HepG2 (cell line): ENCODE measurements at regions not wholly inside any gene's neighbourhood (a gene's known extent, or its start where the extent isn't known, plus 50 kb on each side); places are given as distances from the start of the nearest gene placed in this dataset.

ENCODE experiments used
- ATAC-seq: fragments of 200-7000 bp; cut with Tn5 transposase; 3 replicates; pipeline ENCODE4 v1.9.1; 2020; ENCODE audit warnings: mild to moderate bottlenecking, moderate library complexity
- BruUV-seq: library from RNA; stranded (reverse); fragments of 400-500 nt; replicated peaks from 2 replicates; lab custom pipeline; 2021; lab: Mats Ljungman, UMichigan
- CTCF ChIA-PET: fragments of 300-600 bp; formaldehyde crosslinking; extraction: SDS; loops from one replicate; lab custom pipeline; 2021; ENCODE audit warnings: low total read pairs, inconsistent platforms, low intra/inter-chr PET ratio; lab: Yijun Ruan, JAX
- POLR2A ChIA-PET: fragments of 350-600 bp; sonication (Branson Sonifier 250); formaldehyde crosslinking; loops from one replicate; lab custom pipeline; 2020; ENCODE audit warnings: antibody characterized with exemption, inconsistent platforms; lab: Yijun Ruan, JAX
- DNase-seq: peaks from one replicate; pipeline ENCODE4 v3.0.0-alpha.2; 2015; ENCODE audit warnings: low spot score
- FAIRE-seq: peaks from 3 replicates; lab custom pipeline; 2011; peaks lifted over from hg19 to GRCh38; lab: Jason Lieb, UNC
- H2AFZ ChIP-seq: one replicate; pipeline ENCODE4 v1.6.1; 2011; ENCODE audit warnings: low read length, inconsistent platforms
- H3K27ac ChIP-seq: fragments of 300-600 bp; 3 replicates; pipeline ENCODE4 v1.8.0; 2011; ENCODE audit warnings: mixed run types, mild to moderate bottlenecking, mixed read lengths, low read length, inconsistent platforms; ENCODE audit not compliant: insufficient read depth; ENCODE audit errors: extremely low read length
- H3K27me3 ChIP-seq, 2 experiments: fragments of 200-600 bp in 1 of 2; 2 replicates in 1 of 2; 3 replicates in 1 of 2; pipeline versions ENCODE4 v1.6.0 to v1.8.0; 2011; ENCODE audit warnings: low read length in 2 of 2, mild to moderate bottlenecking in 2 of 2, moderate library complexity in 2 of 2, inconsistent platforms in 1 of 2; ENCODE audit not compliant: insufficient read depth in 2 of 2, control insufficient read depth in 1 of 2
- H3K36me3 ChIP-seq, 2 experiments: fragments of 200-600 bp in 1 of 2; replicated peaks in 1 of 2; 2 replicates in 1 of 2; 3 replicates in 1 of 2; pipeline versions ENCODE4 v1.5.1 to v1.8.0; 2011; ENCODE audit warnings: low read length in 2 of 2, inconsistent platforms in 1 of 2; ENCODE audit not compliant: insufficient read depth in 2 of 2, control insufficient read depth in 1 of 2
- H3K4me1 ChIP-seq: 2 replicates; pipeline ENCODE4 v1.5.1; 2012; ENCODE audit warnings: low read length, inconsistent platforms; ENCODE audit not compliant: insufficient read depth
- H3K4me2 ChIP-seq: 2 replicates; pipeline ENCODE4 v1.6.0; 2011; ENCODE audit warnings: low read depth, low read length, inconsistent platforms
- H3K4me3 ChIP-seq, 3 experiments: fragments of 200-600 bp in 1 of 3; sonication (generic), shearing (Covaris generic) in 1 of 3; replicated peaks in 1 of 3; 2 replicates each; pipeline ENCODE4 v1.5.1; 2011 to 2016; ENCODE audit warnings: low read length in 3 of 3, inconsistent platforms in 2 of 3, low read depth in 2 of 3, mild to moderate bottlenecking in 2 of 3, control low read depth in 1 of 3, mixed read lengths in 1 of 3; ENCODE audit not compliant: insufficient read depth in 1 of 3
- H3K79me2 ChIP-seq: one replicate; pipeline ENCODE4 v1.6.1; 2011; ENCODE audit warnings: low read length, inconsistent platforms; ENCODE audit not compliant: insufficient read depth
- H3K9ac ChIP-seq: 2 replicates; pipeline ENCODE4 v1.6.0; 2011; ENCODE audit warnings: mild to moderate bottlenecking, low read depth, low read length, inconsistent platforms; ENCODE audit not compliant: insufficient read depth
- H3K9me3 ChIP-seq: 2 replicates; pipeline ENCODE4 v1.5.1; 2012; ENCODE audit warnings: mild to moderate bottlenecking, low read length
- H4K20me1 ChIP-seq: 2 replicates; pipeline ENCODE4 v1.6.0; 2011; ENCODE audit warnings: inconsistent platforms, mild to moderate bottlenecking, low read length, moderate library complexity; ENCODE audit not compliant: insufficient read depth
- EZH2 ChIP-seq: conservative IDR thresholded peaks from 2 replicates; pipeline ENCODE4 v1.6.1; 2012; ENCODE audit warnings: mild to moderate bottlenecking, low read depth, low read length, moderate library complexity
- ZFP41 ChIP-seq: sonication (generic); formaldehyde crosslinking; IDR thresholded peaks from 2 replicates; pipeline ENCODE4 v1.4.0; 2020; ENCODE audit warnings: mild to moderate bottlenecking, missing genetic modification reagents, borderline replicate concordance
- ZNF143 ChIP-seq: sonication (generic); formaldehyde crosslinking; IDR thresholded peaks from 2 replicates; pipeline ENCODE4 v1.4.0; 2020; ENCODE audit warnings: missing genetic modification reagents
- ZNF891 ChIP-seq: sonication (generic); formaldehyde crosslinking; IDR thresholded peaks from 2 replicates; pipeline ENCODE4 v1.5.0; 2020; ENCODE audit warnings: mild to moderate bottlenecking, missing genetic modification reagents
- WGBS: methylation state at CpG from one replicate; pipeline ENCODE4 v1.1.6; 2017; ENCODE audit warnings: low lambda C conversion rate; 5-methylcytosine and 5-hydroxymethylcytosine counted together
- in situ Hi-C: cut with HindIII; loops from 2 replicates; pipeline ENCODE4 v1.10.0; 2017; ENCODE audit warnings: low pct_unique_long_range_greater_than_20kb; ENCODE audit not compliant: extremely low pct_ligation_motif_present
- intact Hi-C: fragments of 100-400 bp; cut with micrococcal nuclease; formaldehyde crosslinking; loops from one replicate; pipeline ENCODE4 v1.10.0; 2022; ENCODE audit not compliant: unreplicated experiment
- TF ChIP-seq, protein P1 (sequence below): sonication (generic); formaldehyde crosslinking; IDR thresholded peaks from 2 replicates; pipeline ENCODE4 v1.5.1; 2020; ENCODE audit warnings: missing genetic modification reagents, mild to moderate bottlenecking, borderline replicate concordance
- TF ChIP-seq, protein P2 (sequence below): sonication (generic); formaldehyde crosslinking; conservative IDR thresholded peaks from 2 replicates; pipeline ENCODE4 v1.4.0; 2020; ENCODE audit warnings: missing genetic modification reagents

DNA sequence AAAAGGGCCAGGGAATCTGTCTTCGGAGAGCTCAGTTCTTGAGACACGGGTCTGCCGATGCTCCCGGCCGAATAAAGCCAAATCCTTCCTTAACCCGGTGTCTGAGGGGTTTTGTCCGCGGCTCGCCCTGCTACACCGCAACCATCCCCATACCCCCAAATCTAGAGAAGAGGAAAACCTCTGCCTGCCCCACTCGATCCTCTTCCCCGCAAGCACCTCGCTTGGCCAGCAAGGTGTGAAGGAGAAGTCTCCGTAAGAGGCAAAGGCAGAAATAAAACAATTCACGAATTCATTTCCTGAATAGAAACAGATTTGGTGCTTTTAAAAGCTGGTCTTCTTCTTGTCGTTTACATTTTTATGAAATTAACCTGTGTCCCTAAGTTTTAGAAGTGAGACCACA is 67.3 kb upstream of the GALNT9 start:
- in situ Hi-C loops (no loop called here), intact Hi-C loops (no loop called here)
- no peak for ATAC-seq
- H3K27me3 ChIP-seq: peaks cover 36 to 83% of the 10 kb centered on the region in 2 experiments
- no TSS peak for BruUV-seq
- TF ChIP-seq ZNF143 (no peak), ZNF891 (no peak)
- TF ChIP-seq, protein P1, sequence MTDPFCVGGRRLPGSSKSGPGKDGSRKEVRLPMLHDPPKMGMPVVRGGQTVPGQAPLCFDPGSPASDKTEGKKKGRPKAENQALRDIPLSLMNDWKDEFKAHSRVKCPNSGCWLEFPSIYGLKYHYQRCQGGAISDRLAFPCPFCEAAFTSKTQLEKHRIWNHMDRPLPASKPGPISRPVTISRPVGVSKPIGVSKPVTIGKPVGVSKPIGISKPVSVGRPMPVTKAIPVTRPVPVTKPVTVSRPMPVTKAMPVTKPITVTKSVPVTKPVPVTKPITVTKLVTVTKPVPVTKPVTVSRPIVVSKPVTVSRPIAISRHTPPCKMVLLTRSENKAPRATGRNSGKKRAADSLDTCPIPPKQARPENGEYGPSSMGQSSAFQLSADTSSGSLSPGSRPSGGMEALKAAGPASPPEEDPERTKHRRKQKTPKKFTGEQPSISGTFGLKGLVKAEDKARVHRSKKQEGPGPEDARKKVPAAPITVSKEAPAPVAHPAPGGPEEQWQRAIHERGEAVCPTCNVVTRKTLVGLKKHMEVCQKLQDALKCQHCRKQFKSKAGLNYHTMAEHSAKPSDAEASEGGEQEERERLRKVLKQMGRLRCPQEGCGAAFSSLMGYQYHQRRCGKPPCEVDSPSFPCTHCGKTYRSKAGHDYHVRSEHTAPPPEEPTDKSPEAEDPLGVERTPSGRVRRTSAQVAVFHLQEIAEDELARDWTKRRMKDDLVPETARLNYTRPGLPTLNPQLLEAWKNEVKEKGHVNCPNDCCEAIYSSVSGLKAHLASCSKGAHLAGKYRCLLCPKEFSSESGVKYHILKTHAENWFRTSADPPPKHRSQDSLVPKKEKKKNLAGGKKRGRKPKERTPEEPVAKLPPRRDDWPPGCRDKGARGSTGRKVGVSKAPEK: no peak
- TF ChIP-seq, protein P2, sequence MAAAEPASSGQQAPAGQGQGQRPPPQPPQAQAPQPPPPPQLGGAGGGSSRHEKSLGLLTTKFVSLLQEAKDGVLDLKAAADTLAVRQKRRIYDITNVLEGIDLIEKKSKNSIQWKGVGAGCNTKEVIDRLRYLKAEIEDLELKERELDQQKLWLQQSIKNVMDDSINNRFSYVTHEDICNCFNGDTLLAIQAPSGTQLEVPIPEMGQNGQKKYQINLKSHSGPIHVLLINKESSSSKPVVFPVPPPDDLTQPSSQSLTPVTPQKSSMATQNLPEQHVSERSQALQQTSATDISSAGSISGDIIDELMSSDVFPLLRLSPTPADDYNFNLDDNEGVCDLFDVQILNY (CRISPR knock-in tag): no peak
- no peak overlapping the region for H3K4me3 ChIP-seq
- H3K4me2 ChIP-seq: no peak overlapping the region
- no peak for FAIRE-seq
- H3K9me3 ChIP-seq: no peaks in the 10 kb centered on the region
- H4K20me1 ChIP-seq: peaks cover 4% of the 10 kb centered on the region; the same call in 1 of the 2 replicates
- no peak overlapping the region for H2AFZ ChIP-seq
- ChIA-PET POLR2A (no interaction called here), CTCF (no interaction called here)
- no peaks in the 10 kb centered on the region for H3K79me2 ChIP-seq
- no peak for DNase-seq
- no peak overlapping the region for H3K27ac ChIP-seq
- WGBS: 56% methylated on average over 13 of the region's 16 CpGs
- H3K4me1 ChIP-seq: no peaks in the 10 kb centered on the region
- no peak overlapping the region for H3K9ac ChIP-seq
- H3K36me3 ChIP-seq: no peaks in the 10 kb centered on the region

DNA sequence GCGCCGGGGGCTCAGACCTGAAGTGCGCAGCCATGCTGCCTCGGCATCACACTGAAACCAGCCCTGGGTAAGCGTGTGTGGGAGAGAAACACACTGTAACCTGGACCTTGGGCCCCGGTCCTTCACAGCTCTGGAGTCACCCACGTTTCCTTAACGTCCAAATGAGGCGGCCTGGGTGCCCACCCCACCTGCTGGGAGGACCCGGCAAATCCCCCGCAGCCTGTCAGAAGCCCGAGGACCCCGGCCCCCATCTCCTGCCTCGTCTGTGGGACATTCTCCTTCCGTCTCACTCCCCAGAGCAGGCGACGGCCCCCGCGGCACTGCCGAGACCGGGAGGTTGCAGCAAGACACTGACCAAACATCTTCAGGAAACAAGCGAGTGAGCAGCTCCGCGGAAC is 66.5 kb upstream of the GALNT9 start:
- FAIRE-seq (no peak), ATAC-seq (no peak), DNase-seq (no peak)
- whole genome bisulfite sequencing: 43% methylated on average over 9 of the region's 24 CpGs
- CTCF ChIA-PET: no interaction called here
- peaks cover 36 to 88% of the 10 kb centered on the region in 2 experiments for H3K27me3 ChIP-seq
- no peak overlapping the region for H3K4me2 ChIP-seq
- no peaks in the 10 kb centered on the region for H3K79me2 ChIP-seq
- no peaks in the 10 kb centered on the region for H3K9me3 ChIP-seq
- H2AFZ ChIP-seq: no peak overlapping the region
- in situ Hi-C loops (no loop called here), intact Hi-C loops (no loop called here)
- H4K20me1 ChIP-seq: peaks cover 4% of the 10 kb centered on the region; the same call in 1 of the 2 replicates
- H3K27ac ChIP-seq: no peak overlapping the region
- no peaks in the 10 kb centered on the region for H3K4me1 ChIP-seq
- POLR2A ChIA-PET: no interaction called here
- H3K4me3 ChIP-seq: no peak overlapping the region
- BruUV-seq: no TSS peak
- TF ChIP-seq EZH2 (0 out of 2 replicates have a peak, but pooled peaks have one; percentile 46), ZFP41 (CRISPR knock-in tag) (no peak)
- TF ChIP-seq, all 625 proteins: peak for 1
- H3K9ac ChIP-seq: no peak overlapping the region
- no peaks in the 10 kb centered on the region for H3K36me3 ChIP-seq
